Transverse colon (tissue), 4 donors: ENCODE measurements at regions not wholly inside any gene's neighbourhood (a gene's known extent, or its start where the extent isn't known, plus 50 kb on each side); places are given as distances from the start of the nearest gene placed in this dataset.
A peak's percentile ranks its signal among the peaks of the same experiment; 100 is the strongest.

ENCODE experiments used
- DNase-seq: peaks from one replicate; pipeline ENCODE4 v3.0.0-alpha.2; 2019
- H3K27ac ChIP-seq, 4 donors: fragments of 200-600 bp; sonication (generic); 2 replicates each; pipeline ENCODE4 v1.5.1; 2016 to 2018; ENCODE audit warnings: inconsistent platforms in 4 of 4
- H3K27me3 ChIP-seq: fragments of 200-600 bp; sonication (generic); 2 replicates; pipeline ENCODE4 v1.5.1; 2017; ENCODE audit warnings: inconsistent platforms
- H3K36me3 ChIP-seq, 4 donors: fragments of 200-600 bp; sonication (generic); 2 replicates each; pipeline ENCODE4 v1.5.1; 2017 to 2019; ENCODE audit warnings: inconsistent platforms in 4 of 4
- H3K4me1 ChIP-seq, 4 donors: fragments of 200-600 bp; sonication (generic); 2 replicates each; pipeline ENCODE4 v1.5.1; 2017 to 2020; ENCODE audit warnings: inconsistent platforms in 4 of 4
- H3K4me3 ChIP-seq, 4 donors: fragments of 200-600 bp; sonication (generic); 1 replicate in 1 of 4; 2 replicates in 3 of 4; pipeline versions ENCODE4 v1.5.1 to v1.6.1; 2017 to 2019; ENCODE audit warnings: inconsistent platforms in 4 of 4
- H3K9me3 ChIP-seq, 2 donors: fragments of 200-600 bp; sonication (generic); 2 replicates each; pipeline ENCODE4 v1.5.1; 2017 to 2019; ENCODE audit warnings: inconsistent platforms in 2 of 2
- CTCF ChIP-seq, 5 experiments: fragments of 200-600 bp in 3 of 5; fragments of 450-650 bp in 2 of 5; sonication (generic) in 3 of 5; IDR thresholded peaks; 1 replicate in 2 of 5; 2 replicates in 3 of 5; pipeline ENCODE4 v1.5.1; 2016 to 2017; ENCODE audit warnings: antibody characterized with exemption in 5 of 5, inconsistent platforms in 3 of 5, mild to moderate bottlenecking in 2 of 5, moderate library complexity in 1 of 5
- EP300 ChIP-seq: sonication (generic); formaldehyde crosslinking; IDR thresholded peaks from one replicate; pipeline ENCODE4 v1.6.1; 2017; ENCODE audit warnings: antibody characterized with exemption, low read depth
- POLR2A ChIP-seq: fragments of 450-650 bp; IDR thresholded peaks from one replicate; pipeline ENCODE4 v1.6.1; 2016; ENCODE audit warnings: antibody characterized with exemption, mild to moderate bottlenecking, moderate library complexity
- POLR2AphosphoS5 ChIP-seq, 3 donors: sonication (generic); formaldehyde crosslinking; IDR thresholded peaks; one replicate each; pipeline ENCODE4 v1.6.1; 2016; ENCODE audit warnings: antibody characterized with exemption in 3 of 3
- WGBS, 2 donors: methylation state at CpG; one replicate each; pipeline ENCODE4 v1.1.5; 2018; ENCODE audit warnings: low coverage in 1 of 2; 5-methylcytosine and 5-hydroxymethylcytosine counted together
- in situ Hi-C, 4 donors: fragments of 200-750 bp; cut with MboI; loops; one replicate each; pipeline versions ENCODE4 v1.15.0 to v1.15.1; 2017; ENCODE audit warnings: low sequenced_read_pairs in 3 of 4, low pct_ligation_motif_present in 1 of 4, low pct_unique_long_range_greater_than_20kb in 1 of 4
- intact Hi-C: fragments of 100-400 bp; cut with DNase I; formaldehyde crosslinking; loops from one replicate; pipeline ENCODE4 v1.15.1; 2023; ENCODE audit warnings: low total_unique reads

- intact Hi-C loops = no loop called here
- Histone ChIP-seq H3K27ac (no peak overlapping the region), H3K4me1 (no peaks in the 10 kb centered on the region), H3K27me3 (no peaks in the 10 kb centered on the region), H3K4me3 (no peak overlapping the region), H3K36me3 (no peaks in the 10 kb centered on the region), H3K9me3 (no peaks in the 10 kb centered on the region)
- WGBS, 2 donors = 33 to 84% methylated on average over 1 to 2 of the region's 2 CpGs
- no peak for DNase-seq
- in situ Hi-C loops = no loop called here
- no peak for TF ChIP-seq CTCF (IDR thresholded peaks at IDR 0.05)
- TF ChIP-seq POLR2A = no peak
- TF ChIP-seq EP300 = no peak
- no peak for TF ChIP-seq POLR2AphosphoS5 (IDR thresholded peaks at IDR 0.05)
Measured at GRCh38 chrX:97700547-97700946, 816.8 kb downstream of the RPA4 start.

GRCh38 chrX:97704474-97704873 is 820.8 kb downstream of the RPA4 start:
- Histone ChIP-seq H3K9me3 (no peaks in the 10 kb centered on the region), H3K36me3 (no peaks in the 10 kb centered on the region), H3K27ac (no peak overlapping the region), H3K27me3 (no peaks in the 10 kb centered on the region), H3K4me1 (no peaks in the 10 kb centered on the region), H3K4me3 (no peak overlapping the region)
- no peak for TF ChIP-seq POLR2AphosphoS5 (IDR thresholded peaks at IDR 0.05)
- TF ChIP-seq POLR2A = no peak
- TF ChIP-seq CTCF (IDR thresholded peaks at IDR 0.05) = no peak
- no peak for TF ChIP-seq EP300
- intact Hi-C loops (no loop called here), in situ Hi-C loops (no loop called here)
- WGBS, 2 donors = 70% methylated on average over 6 of the region's 6 CpGs; no CpG with 5 or more reads in 1 of the 2 donors
- peak; percentile 29 for DNase-seq

- Histone ChIP-seq H3K27ac (no peak overlapping the region), H3K4me1 (no peaks in the 10 kb centered on the region)
- 78% methylated on average over 1 of the region's 1 CpG; no CpG with 5 or more reads in 1 of the 2 donors for WGBS, 2 donors
Measured at GRCh38 chrX:97704881-97705280, 821.2 kb downstream of the RPA4 start.

GRCh38 chrX:97705936-97706335 is 822.2 kb downstream of the RPA4 start:
- WGBS, 2 donors = 82 to 100% methylated on average over 1 to 2 of the region's 2 CpGs
- H3K4me1 ChIP-seq = no peaks in the 10 kb centered on the region
- no peak for DNase-seq
- H3K27me3 ChIP-seq = no peaks in the 10 kb centered on the region
- H3K36me3 ChIP-seq = no peaks in the 10 kb centered on the region
- H3K4me3 ChIP-seq = no peak overlapping the region
- TF ChIP-seq CTCF (IDR thresholded peaks at IDR 0.05) (no peak), POLR2AphosphoS5 (IDR thresholded peaks at IDR 0.05) (no peak), POLR2A (no peak)
- intact Hi-C loops = no loop called here
- no peaks in the 10 kb centered on the region for H3K9me3 ChIP-seq
- no peak overlapping the region for H3K27ac ChIP-seq
- in situ Hi-C loops = no loop called here

More at GRCh38 chrX:97704881-97705280, 821.2 kb downstream of the RPA4 start:
- H3K9me3 ChIP-seq = no peaks in the 10 kb centered on the region
- no peaks in the 10 kb centered on the region for H3K27me3 ChIP-seq
- H3K36me3 ChIP-seq = no peaks in the 10 kb centered on the region
- no peak overlapping the region for H3K4me3 ChIP-seq
- intact Hi-C loops = no loop called here
- no peak for DNase-seq
- in situ Hi-C loops = no loop called here
- no peak for TF ChIP-seq CTCF (IDR thresholded peaks at IDR 0.05)
- TF ChIP-seq POLR2AphosphoS5 (IDR thresholded peaks at IDR 0.05) = no peak
- no peak for TF ChIP-seq EP300
- no peak for TF ChIP-seq POLR2A
